NCI-H128 (cell line): ENCODE measurements at regions not wholly inside any gene's neighbourhood (a gene's known extent, or its start where the extent isn't known, plus 50 kb on each side); places are given as distances from the start of the nearest gene placed in this dataset.

ENCODE experiments used
- DNase-seq: peaks from one replicate; lab custom pipeline; 2025; ENCODE audit not compliant: unreplicated experiment; lab: John Stamatoyannopoulos, UW

- no peak for DNase-seq
Measured at GRCh38 chr3:102141096-102141927, 292.0 kb downstream of the NFKBIZ start.

GRCh38 chr3:102141928-102142239, 292.6 kb downstream of the NFKBIZ start:
- no peak for DNase-seq

GRCh38 chr3:102142379-102143060, 292.3 kb upstream of the ZPLD1 start:
- DNase-seq, result no peak

GRCh38 chr3:102143536-102143935, 291.3 kb upstream of the ZPLD1 start:
- DNase-seq, result no peak

- DNase-seq, result no peak
Measured at GRCh38 chr3:102144063-102144462, 290.8 kb upstream of the ZPLD1 start.

GRCh38 chr3:102148598-102149337, 286.0 kb upstream of the ZPLD1 start:
- no peak for DNase-seq

GRCh38 chr3:102151935-102152334, 282.9 kb upstream of the ZPLD1 start:
- no peak for DNase-seq

- no peak for DNase-seq
Measured at GRCh38 chr3:102156426-102156825, 278.4 kb upstream of the ZPLD1 start.

- no peak for DNase-seq
Measured at GRCh38 chr3:102158080-102158740, 276.6 kb upstream of the ZPLD1 start.

- DNase-seq, result no peak
Measured at GRCh38 chr3:102159810-102160451, 274.9 kb upstream of the ZPLD1 start.

GRCh38 chr3:102161384-102162006, 273.3 kb upstream of the ZPLD1 start:
- DNase-seq, result no peak

GRCh38 chr3:102162251-102162650, 272.6 kb upstream of the ZPLD1 start:
- no peak for DNase-seq

- no peak for DNase-seq
Measured at GRCh38 chr3:102163039-102163817, 271.6 kb upstream of the ZPLD1 start.

GRCh38 chr3:102163818-102164154, 271.0 kb upstream of the ZPLD1 start:
- DNase-seq, result no peak

- no peak for DNase-seq
Measured at GRCh38 chr3:102165367-102165766, 269.4 kb upstream of the ZPLD1 start.

GRCh38 chr3:102169915-102170479, 264.8 kb upstream of the ZPLD1 start:
- DNase-seq, result no peak

GRCh38 chr3:102170545-102170944, 264.3 kb upstream of the ZPLD1 start:
- DNase-seq, result no peak

- no peak for DNase-seq
Measured at GRCh38 chr3:102174312-102174712, 260.5 kb upstream of the ZPLD1 start.

GRCh38 chr3:102174832-102175374, 259.9 kb upstream of the ZPLD1 start:
- no peak for DNase-seq
